GM04503 (cell line): ENCODE measurements at regions not wholly inside any gene's neighbourhood (a gene's known extent, or its start where the extent isn't known, plus 50 kb on each side); places are given as distances from the start of the nearest gene placed in this dataset.

ENCODE experiments used
- DNase-seq: peaks from one replicate; pipeline ENCODE4 v3.0.0-alpha.2; 2012; ENCODE audit warnings: low read depth

DNA sequence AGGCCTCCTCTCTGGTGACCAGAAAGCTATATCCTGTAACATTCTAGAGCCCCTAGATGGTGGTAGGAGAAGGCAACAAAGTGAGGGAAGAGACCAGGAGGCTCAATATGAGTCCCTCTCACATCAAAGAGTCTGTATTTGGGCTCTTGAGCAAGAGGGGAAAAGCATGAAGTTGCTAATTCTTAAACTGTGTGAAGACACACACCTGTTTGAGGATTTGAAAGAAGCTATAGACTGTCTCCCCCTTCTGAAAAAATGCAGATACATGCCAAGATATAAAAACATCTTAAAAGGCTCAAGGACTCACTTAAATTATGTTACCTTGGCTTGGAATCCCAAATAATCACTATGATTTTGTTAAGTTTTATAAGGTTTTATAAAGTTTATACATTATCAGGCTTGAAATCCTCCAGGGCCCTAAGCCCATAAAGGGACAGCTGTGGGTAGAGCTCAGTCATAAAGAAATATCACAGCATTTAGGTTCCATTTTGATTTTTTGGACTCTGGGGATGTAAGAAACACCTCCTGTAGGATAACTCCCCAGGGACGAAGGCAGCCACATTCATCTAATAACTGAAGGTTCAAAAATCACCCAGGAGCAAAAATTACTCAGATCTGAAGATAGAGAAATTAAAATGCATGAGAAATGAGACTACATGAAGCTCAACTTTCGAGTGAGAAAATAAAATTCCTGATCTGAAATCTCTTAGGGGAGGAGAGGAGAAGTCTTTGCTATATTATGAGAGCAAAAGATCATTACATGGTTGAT is 136.1 kb upstream of the LGALSL start:
- DNase-seq = no peak

DNA sequence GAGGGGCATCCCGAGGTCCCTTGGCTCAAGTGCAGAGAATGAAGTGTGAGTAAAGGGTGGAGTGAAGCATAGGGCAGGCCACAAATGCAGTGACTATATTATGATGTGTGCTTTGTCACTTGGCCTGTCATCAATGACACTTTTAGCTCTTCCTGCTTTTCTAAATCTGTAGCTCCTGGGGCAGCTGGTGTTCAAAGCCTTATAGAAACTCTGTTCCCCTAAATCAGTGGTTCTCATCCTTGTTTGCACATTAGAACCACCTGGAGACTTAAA is 135.6 kb upstream of the LGALSL start:
- DNase-seq = no peak

DNA sequence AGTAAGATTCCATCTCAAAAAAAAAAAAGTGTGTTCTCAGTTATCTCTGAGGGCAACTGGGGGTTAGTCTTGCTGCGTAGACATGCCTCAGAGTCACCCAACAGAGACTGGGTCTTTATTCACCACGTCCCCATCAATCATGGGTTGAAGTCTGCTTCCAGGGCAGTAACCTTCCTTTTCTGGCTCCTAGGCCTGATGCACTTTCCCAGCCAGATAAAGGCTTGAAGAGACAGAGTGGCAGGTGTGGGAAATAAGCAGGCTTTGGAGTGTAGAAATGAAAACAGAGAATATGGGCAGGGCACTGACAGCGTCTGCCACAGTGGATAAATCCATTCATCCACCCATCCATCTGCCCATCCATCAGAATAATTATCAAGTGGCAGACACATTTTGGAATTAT is 134.1 kb upstream of the LGALSL start:
- DNase-seq = no peak

DNA sequence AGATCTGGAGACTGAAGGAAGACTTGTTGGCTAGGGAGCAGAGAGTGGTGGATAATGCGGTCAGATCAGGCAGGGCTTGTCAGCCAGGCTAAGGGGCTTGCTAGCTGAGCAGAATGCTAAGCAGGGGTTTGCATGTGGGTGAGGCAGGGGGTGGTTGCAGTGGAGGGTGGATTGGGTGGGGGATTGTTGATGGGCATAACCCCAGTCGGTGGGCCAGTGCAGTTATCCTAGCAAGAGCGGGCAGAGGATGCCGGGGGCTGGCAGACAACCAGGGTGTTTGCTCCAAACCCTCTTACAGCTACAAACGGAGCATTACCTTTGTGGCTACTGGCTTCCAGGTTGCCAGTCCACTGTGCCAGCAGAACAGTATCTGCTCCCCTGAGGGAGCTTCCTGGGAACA is 131.5 kb upstream of the LGALSL start:
- DNase-seq = no peak

DNA sequence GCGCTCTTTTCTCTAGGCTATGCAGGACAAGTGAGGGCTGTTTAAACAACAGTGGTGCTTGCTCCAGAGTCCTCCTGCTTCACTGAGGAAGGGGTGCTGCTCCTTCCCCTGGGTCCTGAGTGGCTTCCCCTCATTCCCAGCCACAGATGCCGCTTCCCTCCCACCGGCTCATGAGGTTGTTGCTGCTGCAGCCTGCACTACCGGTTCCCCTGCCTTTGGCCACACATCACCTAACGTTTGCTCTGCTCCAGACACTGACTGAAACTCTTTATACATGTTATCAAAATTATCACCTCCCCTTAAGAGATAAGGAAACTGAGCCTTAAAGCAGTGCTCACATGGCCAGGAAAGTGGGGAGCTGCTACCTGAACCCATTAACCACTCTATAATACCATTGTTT is 130.8 kb upstream of the LGALSL start:
- DNase-seq = no peak

DNA sequence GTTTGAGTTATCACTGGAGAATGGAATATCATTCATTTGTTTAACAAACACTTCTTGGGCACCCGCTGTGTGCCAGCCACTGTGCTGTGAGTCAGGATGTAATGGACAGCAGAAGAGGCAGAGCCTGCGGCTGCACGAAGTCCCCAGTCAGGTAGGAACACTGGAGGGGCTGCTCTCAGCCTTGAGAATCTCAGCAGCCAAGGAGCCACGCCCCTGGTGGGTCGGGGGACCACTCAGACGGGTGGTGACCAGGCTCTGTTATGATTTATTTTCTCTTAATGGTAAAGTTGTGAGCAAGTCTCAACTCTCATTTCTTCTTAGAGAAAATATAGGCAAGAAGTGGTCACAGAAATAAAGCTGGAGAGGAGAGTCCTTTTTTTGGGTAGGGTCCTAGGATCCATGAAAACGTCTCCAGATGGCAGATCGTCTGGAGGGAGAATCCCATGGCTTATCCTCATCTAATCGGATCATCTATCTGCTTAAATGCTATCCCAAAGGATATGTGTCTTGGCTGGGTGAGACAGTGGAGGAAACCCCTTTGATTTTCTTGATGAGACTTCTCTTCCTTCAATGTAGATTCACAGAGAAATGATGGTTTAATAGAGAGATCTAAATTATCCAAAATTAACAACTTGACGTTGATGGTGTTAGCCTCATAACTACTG is 129.1 kb upstream of the LGALSL start:
- DNase-seq = no peak

DNA sequence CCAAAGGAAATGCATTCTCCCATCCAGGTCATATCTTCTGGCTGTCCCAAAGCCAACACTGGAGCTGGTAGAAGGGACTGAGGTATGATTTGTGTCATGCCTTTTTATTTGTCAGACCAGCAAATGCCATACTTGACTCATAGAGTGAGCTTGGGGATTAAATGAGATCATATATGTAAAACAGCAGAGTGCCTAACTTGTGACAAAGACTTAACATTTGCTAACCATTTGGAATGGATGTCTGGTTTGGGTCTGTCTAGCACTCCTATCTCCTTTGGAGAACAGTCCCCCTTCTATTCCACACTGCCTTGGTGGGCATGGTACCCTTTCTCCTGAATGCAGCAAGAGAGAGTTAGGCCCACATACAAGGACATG is 128.5 kb upstream of the LGALSL start:
- DNase-seq = no peak

DNA sequence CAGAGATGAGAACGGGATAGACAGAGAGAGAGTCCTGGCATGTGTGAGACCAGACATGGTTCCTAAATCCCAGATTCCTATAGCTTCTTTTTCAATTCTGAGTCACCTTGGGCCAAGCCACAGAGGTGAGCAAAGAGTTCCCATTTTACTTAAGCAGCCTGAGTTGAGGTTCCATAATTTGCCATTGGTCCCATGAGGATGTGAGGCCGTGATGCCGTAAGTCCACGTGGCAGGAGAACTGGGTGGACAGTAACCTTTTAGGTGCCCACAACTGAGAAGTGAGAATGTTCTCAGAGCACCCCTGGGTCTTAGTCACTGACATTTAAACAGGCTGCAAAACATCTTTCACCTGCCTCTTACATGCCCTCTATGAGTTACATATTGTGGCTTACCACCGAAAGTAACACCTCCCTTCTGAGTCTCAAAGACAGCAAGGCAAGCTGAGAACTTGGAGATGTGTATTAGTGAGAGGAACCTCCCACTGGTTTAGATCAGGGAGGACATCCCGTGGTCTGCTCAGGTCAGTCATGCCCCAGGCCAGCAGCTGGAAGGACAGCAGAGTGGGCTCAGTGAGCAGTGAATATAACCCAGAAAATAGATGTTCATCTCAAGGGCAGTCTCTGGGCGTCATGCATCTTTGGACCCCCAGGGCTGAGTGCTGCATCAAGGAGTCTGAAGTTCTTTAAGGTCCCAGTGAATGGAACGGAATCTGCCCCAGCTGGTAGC is 127.9 kb upstream of the LGALSL start:
- DNase-seq = no peak

DNA sequence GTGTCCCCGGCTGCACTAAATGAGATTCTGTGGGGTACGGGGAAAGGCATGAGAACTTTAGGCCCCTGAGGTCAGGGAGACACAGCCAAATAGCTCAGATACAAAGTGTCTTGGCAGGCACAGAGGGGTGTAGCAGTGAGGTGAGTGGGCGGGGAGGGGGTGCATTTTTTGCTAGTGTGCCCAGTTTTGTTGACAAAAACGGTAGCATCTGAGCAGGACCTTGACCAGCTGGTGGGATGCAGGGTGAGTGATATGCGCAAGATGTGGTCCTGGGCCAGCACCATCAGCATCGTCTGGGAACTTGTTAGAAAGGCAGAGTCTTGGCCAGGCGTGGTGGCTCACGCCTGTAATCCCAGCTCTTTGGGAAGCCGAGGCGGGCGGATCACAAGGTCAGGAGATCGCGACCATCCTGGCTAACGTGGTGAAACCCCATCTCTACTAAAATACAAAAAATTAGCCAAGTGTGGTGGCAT is 127.3 kb upstream of the LGALSL start:
- no peak for DNase-seq

DNA sequence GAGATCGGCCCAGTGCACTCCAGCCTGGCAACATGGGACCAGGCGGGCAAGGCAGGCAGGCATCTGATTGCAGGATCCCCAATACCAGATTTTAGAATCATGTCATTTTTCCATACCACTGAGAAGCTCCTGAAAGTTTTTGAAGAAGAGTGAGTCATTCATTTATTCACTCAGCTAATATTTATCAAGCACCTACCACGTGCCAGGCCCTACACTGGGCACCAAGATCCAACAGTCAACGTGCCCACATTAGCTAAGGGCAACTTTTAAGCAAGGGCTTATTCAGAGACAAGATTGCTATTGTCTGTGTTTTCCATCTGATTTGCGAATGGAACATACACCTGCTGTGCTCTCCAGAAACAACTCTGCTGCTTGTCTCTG is 126.8 kb upstream of the LGALSL start:
- no peak for DNase-seq

DNA sequence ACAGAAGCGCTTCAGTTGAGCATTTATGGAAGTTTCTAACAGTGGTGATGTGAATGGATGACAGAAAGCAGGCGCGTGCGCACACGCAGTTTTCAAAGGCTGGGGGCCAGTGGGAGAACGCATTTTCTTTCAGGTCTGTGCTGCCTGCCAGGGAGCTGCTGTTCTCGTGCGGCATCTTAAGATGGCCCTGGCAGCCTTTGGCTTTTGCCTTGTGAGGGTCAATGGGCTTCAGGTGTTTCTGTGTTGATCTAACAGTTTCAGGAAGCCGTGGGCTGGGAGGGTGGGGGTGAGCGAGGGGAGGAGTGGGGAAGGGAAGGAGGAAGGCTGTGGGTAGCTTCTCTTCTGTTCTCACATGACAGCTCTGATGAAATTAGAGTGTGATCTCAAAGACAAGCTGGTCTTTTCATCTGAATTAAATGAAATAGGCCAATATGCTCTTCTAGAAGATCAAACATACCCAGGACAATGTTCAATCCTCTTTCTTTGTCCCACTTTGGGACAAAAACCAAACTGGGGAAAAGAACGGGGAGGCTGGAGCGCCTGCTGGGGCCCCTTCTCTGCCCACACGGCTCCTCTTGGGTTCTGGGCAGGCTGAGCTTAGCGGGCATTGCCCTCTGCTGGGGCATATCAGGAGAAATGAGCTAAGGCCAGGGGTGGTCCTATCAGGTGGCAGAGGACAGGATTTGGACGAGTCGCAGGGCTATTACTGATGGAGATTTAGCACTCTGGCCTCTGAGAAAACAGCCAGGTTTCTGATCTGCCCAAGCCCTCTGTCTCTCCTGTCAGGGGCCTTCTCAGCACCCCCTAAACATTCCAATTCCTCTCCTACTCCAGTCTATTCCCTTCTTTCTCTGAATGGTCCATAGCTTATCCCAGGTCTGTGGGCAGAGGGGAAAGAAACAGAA is 126.2 kb upstream of the LGALSL start:
- no peak for DNase-seq

DNA sequence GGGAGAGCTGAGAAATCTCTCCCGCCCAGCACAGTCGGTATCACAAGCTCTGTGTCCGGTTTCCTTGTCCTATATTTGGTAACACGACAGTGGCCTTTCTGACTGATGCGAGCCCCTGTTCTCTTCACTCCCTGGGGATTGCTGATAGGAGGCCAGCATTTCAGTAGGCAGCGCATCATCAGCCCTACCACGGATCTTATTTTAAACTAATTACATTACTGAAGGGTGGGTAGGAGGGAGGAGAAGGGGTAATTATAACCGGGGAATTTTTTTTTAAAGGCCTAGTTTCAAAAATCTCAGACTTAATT is 125.6 kb upstream of the LGALSL start:
- no peak for DNase-seq

DNA sequence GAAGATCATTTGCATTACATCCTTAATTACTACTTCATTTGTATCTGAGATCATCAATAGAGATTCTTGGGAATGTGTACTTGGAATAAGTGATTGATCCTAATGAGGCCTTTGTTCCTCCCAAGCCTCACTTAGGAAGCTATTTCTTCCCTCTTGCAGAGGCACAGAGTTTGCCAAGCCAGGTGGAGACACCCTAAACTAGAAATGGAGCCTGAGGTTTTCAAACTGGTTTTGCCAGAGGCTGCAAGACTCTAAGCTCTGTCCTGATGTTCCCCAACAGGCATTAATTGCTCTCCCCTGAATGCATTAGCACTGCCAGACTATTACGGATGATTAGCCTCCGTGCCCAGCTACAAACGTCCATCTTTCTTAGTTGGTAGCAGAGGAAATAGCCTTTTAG is 125.2 kb upstream of the LGALSL start:
- DNase-seq = no peak

DNA sequence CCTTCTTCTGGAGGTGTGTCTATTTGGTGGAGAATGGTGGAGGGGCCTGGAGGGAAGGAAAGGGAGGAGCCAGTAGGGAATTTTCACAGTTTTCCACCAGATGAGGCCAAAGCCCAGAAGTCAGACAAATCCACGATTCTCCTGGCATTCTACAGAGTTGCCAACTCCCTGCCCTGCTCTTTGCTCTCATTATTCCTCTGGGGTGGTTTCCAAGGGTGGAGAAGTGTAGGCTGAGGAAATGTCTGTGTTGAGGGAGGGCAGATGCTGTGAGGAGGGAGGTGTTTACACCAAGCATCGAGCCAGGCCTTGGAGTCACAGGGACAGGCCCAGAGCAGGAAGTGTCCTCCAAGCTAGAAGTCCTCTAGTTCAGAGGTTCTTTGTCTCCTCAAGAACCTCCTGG is 124.1 kb upstream of the LGALSL start:
- peak; percentile 24 for DNase-seq

DNA sequence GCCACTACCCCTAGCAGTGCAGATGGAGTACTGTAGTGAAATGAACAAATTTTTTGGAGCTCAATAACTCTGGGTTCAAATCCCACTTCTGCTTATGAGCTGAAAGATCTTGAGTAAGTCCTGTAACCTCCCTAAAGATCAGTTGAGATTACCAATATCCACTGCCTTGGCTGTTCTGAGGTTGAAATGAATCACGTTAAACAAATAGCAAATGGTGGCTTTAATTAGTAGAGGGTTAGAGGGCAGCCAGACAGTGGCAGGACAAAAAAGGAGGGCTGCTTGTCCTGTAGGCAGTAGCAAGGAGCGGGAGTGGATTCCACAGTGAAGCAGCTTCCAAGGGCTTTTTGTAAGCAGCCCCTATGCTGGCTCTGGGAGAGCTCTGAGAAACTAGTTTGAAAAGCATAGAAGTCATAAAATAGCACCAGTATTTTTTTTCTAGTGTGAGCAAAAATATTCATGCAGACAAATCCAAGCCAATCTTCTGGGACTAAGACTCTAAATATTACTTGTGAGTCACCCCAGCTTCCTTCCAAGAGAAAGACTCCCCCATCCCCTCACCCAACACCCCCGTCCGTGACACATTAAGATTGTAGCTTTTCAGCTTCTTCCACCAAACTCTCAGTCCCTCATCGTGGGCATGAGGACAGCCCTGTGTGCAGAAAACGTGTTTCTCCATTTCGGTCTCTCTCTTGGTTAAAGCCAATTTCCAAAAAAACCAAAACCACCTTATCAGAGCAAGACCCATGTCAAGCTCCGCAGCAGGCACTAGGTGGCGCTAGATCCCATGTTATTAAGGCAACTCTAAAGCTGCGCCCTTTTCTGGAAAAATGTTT is 123.5 kb upstream of the LGALSL start:
- peak; percentile 27 for DNase-seq

DNA sequence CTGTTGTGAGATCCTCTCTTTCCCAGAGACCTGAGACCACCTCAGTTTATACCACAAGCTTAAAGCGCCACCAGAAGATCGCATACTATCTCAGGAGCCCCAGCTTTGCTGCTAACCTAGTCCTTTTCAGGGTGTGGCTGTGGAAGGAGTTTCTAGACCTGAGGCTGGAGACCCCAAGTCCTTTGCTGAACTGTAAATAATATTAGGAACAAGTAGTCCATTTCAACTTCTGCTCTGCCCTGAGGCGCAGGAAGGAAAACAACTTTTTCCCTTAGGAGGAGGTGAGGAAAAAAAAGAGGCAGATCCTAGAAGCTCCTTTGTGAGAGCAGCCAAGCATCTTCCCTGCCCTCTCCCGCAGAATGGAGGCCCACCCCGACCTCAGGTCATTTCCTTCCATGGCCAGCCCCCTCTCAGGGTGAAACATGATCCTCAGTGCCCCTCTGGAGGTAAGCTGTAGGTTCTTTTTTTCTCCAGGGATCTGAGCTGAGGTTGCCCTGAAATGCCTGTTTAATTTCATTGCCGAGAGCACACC is 122.8 kb upstream of the LGALSL start:
- no peak for DNase-seq

DNA sequence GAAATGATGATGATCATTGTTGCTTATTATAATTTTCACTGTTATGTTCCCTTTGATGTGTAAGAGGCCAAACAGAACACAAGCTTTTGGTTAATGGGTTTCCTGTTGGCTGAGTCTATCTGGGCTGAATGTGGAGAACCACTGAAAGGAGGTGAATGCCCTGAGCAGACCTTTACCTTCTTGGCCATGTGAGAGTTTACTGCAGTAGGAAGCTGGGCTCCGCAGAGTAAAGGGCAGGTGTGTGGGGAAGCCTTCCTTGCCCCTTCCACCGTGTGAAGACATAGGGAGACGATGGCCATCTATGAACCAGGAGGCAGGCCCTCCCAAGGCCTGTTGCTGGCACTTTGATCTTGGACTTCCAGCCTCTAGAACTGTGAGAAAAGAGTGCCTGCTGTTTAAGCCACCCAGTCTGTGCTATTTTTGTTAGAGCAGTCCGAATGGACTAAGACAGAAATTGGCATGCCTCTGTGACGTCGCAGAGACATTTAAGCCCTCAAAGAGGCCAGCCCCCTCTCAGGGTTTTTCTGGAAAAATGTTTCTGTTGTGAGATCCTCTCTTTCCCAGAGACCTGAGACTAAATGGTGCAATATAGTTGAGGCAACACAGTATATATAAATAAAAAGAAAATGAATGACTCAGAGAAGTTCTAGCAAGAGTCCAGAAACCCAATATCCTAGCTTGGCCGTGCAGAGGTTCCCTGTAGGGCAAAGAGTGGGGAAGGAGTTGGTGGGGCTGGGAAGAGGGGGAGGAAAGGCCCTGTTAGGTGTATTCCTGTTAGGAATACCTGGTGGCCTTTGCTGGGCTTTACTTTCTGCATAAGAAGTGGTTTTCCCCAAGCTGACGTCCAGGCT is 121.9 kb upstream of the LGALSL start:
- no peak for DNase-seq

DNA sequence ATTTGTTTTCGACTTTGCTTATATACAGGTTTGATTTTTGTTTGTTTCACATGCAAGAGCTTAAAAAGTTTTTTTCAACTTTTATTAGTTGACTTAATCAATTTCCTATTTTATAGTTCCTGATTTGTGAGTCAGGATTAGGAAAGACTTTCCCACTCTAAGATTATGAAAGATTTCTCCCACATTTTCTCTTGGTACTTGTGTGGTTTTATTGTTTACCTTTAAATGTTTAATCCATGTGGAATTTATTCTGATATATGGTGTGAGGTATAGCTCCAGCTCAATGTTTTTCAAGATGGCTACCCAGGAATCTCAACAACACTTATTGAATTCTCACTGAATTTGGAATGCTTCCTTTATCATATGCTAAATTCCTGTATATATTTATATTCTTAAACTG is 117.8 kb upstream of the LGALSL start:
- DNase-seq = no peak

DNA sequence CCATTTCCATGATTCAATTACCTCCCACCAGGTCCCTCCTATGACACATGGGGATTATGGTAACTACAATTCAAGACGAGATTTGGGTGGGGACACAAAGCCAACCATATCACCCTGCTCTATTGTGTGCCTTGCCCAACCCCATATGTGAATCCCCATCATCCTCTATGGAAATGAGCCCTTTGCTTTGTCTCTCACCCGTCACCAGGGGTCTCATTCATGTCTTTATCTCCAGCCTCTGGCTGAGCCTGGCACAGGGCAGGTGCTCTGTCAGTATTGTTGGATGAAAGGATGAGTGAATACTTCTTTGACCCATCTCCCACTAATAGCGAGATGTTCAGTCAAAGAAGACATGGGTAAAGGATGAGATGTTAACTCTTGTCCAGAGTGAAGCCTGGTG is 116.6 kb upstream of the LGALSL start:
- no peak for DNase-seq

DNA sequence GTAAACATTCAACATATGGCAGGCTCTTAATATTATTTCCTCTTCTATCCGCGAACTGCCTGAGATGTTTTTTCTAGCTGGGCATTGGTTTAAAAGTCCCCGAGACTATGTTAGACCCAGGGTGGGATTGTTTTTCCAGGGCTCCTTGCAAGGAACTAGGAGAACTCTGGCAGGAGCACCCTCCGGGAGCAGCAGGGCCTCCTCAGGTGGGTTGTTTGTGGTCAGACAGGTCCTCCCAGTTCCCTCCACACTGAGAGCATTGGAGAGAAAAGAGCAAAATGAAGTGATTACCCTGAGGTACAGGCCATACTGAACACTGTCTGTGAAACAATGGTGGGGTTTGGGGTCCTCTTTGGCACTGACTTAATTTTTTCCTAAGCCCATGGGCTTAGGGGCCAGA is 115.9 kb upstream of the LGALSL start:
- no peak for DNase-seq
